HG02870 (cell line): ENCODE measurements at regions not wholly inside any gene's neighbourhood (a gene's known extent, or its start where the extent isn't known, plus 50 kb on each side); places are given as distances from the start of the nearest gene placed in this dataset.

Experiments used
- ATAC-seq: cut with Tn5 transposase; IDR thresholded peaks from one replicate; pipeline ENCODE4 v1.9.1; 2021; ENCODE audit warnings: mild to moderate bottlenecking, moderate library complexity; ENCODE audit not compliant: unreplicated experiment

DNA sequence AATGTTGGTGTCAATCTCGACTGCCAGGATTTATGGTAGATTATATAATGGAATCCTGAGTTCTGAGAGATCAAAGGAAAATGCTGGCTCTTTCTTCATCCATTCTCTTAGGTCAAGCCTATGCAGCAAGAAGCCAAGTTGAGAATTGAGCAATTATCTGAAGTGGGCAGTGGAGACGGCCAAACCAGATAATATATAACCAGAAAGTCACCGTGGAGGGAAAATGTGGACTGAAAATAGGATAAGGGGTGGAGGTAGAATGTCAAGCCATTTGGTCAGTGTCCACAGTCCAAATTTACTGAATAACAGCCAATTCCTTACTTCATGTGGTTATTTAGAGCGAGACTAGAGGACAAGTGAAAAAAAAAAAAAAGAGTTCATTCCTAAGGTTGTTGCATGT lies 107.8 kb upstream of the ESR1 start:
- no peak for ATAC-seq

DNA sequence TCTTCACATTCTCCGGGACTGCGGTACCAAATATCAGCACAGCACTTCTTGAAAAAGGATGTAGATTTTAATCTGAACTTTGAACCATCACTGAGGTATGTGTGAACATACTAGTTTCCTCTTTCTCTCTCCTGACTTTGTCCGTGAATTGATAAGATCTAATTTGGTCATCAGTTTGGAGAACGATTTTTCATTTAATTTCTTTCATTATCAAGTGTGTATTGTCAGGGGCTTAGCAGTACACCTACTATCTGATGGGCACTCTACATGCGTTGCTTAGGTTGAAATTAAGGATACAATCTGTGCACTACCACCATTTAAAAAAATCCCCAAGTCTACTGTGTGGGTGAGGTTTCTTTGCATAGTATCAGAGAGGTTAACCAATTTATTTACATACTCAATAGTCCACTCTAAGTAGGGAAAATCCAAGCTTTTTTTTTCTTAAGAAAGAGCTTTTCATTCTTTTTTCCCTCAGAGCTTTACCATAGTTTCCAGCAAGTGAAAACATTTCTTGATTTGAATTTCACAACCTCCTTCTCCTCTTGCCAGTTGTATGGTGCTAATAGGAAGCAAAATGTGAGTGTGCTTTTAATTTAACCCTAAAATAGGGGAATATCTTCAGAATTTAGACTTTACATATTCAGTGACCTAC lies 105.4 kb upstream of the ESR1 start:
- ATAC-seq: peak; percentile 78

DNA sequence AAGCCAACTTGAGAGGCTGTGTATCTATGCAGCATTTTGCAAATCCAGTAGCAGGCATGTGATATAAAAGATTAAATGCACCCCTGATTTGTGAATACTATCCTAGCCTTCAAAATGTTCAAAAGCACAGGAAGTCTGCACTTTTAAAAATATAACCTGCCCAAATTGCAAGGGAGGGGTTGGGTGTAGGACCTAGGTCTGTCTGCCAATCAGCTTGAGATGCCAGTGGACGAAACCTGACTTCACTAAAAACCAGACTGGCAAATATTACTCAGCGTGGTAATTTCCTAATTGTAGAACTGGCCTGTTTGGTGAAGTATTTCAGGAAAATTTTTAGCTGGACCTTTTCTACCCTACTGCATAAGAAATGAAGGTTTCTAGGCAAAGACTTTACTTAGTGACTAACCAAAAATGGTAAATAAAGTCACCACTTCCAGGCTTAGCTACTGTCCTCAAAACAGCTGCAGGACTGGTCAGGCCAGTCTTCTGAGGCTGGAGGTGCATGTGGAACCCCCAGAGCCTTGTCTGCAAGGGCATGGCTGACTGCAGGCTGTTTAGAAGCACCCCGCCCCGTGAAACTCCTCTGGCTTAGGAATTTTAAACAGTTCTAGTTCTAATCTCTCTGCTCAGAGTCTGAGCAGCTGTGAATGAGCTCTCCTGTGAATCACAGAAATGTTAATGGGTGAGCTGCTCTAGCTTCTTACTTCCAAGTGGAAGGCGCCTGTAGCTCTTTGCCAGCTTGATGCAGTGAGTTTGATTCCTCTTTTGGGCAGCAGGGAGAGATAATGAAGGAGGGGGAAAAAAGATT lies 104.4 kb upstream of the ESR1 start:
- peak; percentile 38 for ATAC-seq

DNA sequence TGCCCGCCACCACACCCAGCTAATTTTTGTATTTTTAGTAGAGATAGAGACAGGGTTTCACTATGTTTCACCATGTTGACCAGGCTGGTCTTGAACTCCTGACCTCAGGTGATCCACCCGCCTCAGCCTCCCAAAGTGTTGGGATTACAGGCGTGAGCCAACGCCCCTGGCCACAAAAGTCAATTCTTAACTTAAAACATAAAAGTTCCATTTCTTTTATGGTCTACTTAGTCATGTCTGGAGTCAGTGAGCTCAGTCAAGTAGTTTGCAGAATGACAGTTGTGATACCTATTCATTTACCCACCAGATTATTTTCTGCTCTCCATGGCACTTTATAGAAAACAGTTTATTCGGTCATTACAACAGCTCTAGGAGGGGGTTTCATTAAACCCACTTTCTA lies 103.1 kb upstream of the ESR1 start:
- ATAC-seq: peak; percentile 37

GRCh38 chr6:151705993-151706733 lies 101.3 kb upstream of the ESR1 start:
- no peak for ATAC-seq

DNA sequence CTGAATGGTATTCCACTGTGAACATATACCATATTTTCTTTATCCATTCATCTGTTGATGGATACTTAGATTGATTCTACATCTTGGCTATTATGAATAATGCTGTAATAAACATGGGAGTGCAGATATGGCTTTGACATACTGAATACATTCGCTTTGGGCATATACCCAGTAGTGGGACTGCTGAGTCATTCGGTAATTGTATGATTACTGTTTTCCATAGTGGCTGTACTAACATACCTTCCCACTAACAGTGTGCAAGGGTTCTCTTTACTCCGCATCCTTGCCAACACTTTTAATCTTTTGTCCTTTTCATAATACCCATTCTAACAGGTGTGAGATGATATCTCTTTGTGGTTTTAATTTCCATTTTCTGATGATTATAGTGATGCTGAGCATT lies 98.2 kb upstream of the ESR1 start:
- no peak for ATAC-seq

GRCh38 chr6:151716526-151716932 lies 91.0 kb upstream of the ESR1 start:
- ATAC-seq: no peak

GRCh38 chr6:151719070-151719469 lies 88.4 kb upstream of the ESR1 start:
- ATAC-seq: no peak

DNA sequence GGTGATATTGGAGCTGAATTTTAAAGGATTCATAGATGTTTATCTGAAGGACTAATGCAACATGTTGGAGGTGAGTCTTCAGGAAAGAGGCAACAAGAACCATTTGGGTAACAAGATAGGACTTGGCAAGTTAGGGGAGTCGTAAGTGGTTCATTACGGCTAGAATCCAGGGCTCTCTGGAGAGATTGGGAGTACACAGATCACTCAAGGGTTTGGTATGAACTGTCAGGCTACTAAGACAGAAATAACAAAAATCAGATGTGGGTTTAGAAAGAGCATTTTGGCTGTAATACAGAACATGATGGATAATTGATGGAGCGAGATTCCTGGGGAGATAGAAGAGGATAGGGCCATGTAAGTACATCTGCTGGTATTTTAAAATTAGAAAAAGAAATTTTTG lies 86.3 kb upstream of the ESR1 start:
- no peak for ATAC-seq

GRCh38 chr6:151721671-151722070 lies 85.8 kb upstream of the ESR1 start:
- no peak for ATAC-seq

DNA sequence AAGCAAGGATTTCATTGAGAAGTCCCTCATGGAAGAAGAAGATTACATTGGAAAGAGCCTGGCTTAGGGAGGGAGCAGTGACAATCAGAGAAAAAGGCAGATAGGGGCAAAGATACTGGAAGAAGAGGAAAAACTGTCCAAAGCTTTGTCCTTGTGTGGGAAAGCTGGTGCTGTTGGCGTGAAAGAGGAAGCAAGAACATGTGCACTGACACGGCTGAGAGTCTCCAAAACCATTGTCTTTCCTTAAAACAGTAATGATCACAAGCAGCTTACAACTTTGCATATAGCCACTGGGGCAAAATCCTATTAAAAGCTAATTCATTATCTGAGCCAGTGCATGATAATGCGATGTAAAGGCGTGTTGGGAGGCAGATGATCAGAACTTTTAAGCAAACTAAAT lies 85.1 kb upstream of the ESR1 start:
- ATAC-seq: peak; percentile 40

DNA sequence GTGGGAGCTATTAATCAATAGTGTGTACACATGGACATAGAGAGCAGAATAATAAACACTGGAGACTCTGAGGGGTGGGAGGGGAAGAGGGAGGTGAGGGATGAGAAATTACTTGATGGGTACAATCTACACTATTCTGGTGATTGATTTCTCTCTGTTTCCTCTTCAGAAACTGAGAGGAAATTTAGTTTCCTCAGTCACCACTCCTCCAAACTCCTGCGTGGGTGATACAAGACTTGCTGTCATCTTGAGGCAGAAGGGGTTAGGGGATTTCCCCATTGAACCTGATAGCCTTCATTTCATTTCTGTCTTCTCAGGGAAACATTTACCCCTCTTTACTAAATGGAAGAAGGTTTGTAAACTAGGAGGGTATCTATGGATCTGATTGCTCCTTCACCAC lies 84.3 kb upstream of the ESR1 start:
- peak; percentile 88 for ATAC-seq

- no peak for ATAC-seq
Measured at GRCh38 chr6:151729829-151730495, 77.5 kb upstream of the ESR1 start.

- no peak for ATAC-seq
Measured at GRCh38 chr6:151730496-151730870, 77.0 kb upstream of the ESR1 start.

DNA sequence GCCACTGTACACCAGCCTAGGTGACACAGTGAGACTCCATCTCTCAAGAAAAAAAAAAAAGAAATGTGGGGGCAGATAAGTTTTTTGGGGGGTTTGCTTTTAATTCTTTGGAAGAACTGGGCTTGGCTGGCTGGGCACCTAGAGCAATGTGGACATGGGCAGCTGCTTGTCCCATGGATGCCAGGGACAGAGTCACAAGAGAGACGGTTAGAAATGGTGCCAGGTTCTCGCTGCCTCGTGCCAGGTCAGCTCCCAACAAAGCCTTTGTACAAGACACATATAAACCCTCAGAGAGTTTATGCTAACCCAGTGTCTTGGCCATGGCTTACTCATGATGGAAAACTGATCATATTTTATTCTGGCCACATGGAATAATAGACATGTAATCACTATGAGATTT lies 76.2 kb upstream of the ESR1 start:
- ATAC-seq: no peak

DNA sequence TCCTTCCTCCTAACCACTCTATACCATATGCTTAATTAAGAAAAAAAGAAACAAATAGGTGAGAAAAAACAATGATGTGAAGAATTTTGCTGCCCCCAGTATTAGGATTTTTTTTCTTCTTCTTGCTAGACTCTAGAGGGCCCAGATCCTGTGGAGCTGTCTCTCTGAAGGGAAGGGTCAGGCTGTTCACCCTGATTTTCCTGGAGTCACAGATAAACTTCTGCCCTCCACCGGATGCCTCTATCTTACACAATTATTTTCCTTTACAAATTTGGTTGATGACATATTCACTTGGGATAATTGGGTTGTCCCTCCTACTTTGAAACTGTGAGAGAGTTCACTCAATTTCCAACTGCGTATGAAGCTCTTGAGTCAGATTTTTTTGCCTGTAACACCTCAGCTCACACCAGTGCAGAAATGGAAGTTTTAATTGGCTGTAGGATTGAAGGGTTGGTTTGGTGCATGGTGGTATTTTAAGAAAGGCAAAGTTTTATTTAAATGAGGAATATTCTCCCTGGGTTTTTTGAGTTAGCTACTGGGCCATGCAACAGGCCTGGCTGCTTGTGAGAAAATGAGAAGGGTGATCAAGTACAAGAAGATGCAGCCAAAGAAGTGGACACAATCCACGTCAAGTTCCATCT lies 73.7 kb upstream of the ESR1 start:
- ATAC-seq: no peak

GRCh38 chr6:151738267-151738666 lies 69.2 kb upstream of the ESR1 start:
- no peak for ATAC-seq

DNA sequence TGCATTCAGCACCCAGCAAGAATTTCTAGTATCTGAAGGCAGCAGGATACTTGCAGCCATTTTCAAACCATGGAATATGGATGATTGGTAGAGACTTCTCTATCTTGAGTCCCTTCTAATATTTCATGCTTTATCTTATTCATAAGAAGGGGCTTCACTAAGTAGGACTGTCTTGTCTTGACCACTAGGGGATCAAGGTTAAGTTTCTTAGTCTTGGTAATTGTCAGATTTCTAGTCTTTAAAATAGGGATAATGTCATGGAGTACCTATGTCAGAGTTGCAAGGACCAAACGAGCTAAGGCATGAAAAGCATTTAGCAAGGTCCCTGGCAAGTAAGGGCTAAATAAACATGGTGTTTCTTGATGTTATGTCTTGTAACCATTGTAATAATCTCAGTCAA lies 68.5 kb upstream of the ESR1 start:
- no peak for ATAC-seq

DNA sequence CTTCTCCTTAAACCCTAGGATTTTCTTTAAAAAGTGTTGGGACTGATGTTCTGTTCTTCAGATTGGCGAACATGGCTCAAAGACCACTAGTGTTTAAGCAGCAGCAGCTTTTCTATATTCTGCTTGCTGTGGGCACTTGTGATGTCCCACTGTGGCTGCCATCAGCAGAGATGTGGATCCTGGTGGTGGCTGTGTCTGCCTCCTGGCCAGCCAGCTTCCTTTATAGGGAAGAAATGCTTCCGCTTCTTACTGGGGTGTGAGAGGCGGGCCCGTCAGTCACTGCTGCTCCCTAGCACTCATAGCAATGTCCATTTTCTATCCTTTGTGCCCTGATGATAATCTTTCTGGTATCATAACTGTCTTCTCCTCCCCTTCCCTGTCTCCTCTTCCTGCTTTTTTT lies 66.7 kb upstream of the ESR1 start:
- no peak for ATAC-seq

GRCh38 chr6:151747896-151748295 lies 59.6 kb upstream of the ESR1 start:
- ATAC-seq: no peak

DNA sequence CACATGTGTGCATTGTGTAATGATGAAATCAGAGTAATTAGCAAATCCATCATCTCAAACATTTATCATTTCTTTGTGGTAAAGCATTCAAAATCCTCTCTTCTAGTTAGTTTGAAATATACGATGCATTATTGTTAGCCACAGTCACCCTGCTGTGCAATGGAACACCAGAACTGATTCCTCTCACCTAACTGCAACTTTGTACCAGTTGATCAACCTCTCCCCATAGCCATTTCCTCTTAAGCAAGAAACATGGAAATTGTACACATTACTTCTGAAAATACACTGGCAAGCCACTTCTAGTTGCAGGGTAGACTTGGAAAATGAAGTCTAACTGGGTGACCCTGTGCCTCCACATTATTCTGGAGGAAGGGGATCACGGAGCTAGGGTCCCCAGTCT lies 58.1 kb upstream of the ESR1 start:
- no peak for ATAC-seq
